G401 (cell line): ENCODE measurements at regions not wholly inside any gene's neighbourhood (a gene's known extent, or its start where the extent isn't known, plus 50 kb on each side); places are given as distances from the start of the nearest gene placed in this dataset.
"Not testable (repeated sequence)": the region's sequence is repeated elsewhere in the genome, so short reads cannot be mapped to it uniquely, and the experiment has no call there.

Experiments used
- DNase-seq: peaks from one replicate; pipeline ENCODE4 v3.0.0-alpha.2; 2015; ENCODE audit warnings: low spot score
- in situ Hi-C: cut with HindIII; loops from 2 replicates; pipeline ENCODE4 v1.10.0; 2016; ENCODE audit warnings: low sequenced_read_pairs, mixed read lengths

DNA sequence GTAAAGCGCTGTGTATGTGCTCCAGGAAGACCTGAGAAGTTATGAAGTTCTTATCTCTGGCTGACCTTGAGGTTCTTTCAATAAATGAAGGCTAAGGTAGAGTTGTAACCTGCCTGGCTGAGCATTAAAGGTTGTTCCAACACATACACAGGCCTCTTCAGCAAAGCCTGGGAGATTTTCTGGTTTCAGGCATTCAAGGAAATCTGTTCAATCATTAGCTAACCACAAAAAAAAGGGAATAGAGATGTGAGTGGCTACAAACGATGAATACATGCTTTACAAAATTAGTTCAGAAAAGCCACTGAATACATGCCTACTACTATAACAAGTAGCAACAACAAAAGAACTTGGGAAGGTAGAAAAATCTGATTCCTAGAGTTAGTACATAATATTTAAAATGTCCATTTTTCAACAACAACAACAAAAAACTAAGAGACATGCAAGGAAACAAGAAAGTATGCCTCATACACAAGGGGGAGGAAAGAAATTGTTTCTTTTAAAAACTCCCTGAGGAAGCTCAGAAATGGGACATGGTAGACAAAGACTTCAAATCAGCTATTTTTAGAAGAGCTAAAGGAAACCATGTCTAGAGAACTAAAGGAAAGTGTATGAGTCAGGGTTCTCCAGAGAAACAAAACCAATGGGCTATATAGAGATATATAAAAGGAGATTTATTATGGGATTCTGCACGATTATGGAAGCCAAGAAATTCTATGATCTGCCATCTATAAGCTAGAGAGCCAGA lies 191.5 kb upstream of the IPO5 start:
- in situ Hi-C loops = no loop called here
- DNase-seq = no peak

DNA sequence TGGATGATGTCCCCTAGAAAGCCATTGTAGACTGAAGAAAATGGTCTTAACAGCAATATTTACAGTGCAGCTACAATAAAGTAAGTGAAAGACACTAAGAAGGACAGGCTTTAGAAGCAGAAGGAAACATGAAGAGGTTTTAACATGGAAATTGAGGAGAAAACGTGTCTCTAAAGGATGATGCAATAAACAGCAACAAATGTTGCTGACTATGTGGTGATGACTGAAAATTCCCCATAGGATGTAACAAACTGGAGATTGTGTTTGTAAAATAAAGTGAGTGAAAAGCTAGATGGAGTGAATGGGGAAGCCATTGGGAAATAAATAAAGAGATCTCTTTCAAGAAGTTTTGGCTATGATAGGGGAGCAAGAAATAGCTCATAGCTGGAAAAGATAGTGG lies 186.7 kb upstream of the IPO5 start:
- in situ Hi-C loops = no loop called here
- no peak for DNase-seq

DNA sequence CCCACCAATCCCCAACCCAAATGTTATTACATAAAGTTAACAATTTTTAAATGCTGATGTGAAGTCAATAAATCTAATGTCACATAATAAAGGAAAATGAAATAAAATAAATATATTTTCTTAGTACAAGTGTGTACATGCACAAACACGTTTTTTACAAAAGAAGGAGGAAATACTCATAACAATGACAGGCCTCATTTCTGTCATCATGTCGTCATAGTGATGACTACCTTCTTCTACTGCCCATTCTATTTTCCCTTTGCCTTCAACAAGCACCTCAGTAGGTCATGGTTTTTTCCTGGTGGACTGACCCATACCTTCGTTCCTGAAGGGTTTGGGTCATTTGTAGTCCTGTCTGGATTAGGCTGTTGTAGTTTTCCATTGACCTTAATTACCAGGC lies 185.3 kb upstream of the IPO5 start:
- DNase-seq = no peak
- in situ Hi-C loops = no loop called here

DNA sequence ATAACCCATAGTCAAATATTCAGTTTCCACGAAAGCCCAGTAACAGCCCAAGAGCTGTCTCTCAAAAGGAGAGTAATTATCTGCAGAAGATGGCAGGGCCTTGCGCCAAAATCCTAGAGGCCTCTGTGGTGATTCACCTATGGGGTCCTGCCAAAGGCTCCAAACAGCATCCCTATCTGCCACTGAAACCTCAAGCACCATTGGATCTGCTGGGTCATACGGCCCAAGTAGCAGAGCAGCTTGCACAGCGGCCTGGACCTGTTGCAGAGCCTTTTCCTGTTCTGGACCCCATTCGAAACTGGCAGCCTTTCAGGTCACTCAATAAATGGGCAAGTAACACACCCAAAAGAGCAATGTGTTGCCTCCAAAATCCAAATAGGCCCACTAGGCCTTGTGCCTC lies 183.2 kb upstream of the IPO5 start:
- DNase-seq, in situ Hi-C loops: not testable (repeated sequence)

DNA sequence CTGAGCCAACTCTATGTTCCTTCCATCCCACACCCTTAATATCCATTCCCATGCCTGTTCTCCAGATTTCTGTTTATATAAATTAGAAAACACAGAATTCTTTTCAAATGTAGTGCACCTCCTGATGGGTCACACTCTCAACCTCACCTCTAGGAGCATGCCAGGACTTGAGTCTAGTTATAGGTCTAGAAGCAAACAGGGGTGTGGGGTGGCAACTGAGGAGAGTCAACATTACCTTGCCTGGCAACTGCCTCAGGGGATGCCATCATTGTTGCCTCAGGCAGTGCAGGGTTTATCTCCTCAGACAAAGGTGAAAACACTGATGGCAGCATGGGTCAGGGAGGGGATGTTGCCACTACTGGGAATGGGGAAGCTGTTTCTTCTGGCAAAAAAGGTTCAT lies 181.0 kb upstream of the IPO5 start:
- DNase-seq, in situ Hi-C loops: not testable (repeated sequence)

DNA sequence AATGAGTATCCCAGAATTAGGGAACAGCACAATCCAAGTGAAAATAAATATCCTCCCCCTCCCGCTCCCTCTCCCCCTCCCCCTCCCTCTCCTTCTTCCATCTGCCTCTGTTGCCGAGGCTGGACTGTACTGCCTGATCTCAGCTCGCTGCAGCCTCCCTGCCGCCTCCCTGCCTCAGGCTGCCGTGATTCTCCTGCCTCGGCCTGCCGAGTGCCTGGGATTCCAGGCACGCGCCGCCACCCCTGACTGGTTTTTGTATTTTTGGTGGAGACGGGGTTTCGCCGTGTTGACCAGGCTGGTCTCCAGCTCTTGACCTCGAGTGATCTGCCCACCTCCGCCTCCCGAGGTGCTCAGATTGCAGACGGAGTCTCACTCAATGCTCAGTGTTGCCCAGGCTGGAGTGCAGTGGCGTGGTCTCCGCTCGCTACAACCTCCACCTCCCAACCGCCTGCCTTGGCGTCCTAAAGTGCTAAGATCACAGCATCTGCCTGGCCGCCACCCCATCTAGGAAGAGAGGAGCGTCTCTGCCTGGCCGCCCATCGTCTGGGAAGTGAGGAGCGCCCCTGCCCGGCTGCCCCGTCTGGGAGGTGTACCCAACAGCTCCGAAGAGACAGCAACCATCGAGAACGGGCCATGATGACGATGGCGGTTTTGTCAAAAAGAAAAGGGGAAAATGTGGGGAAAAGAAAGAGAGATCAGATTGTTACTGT lies 178.9 kb upstream of the IPO5 start:
- DNase-seq, in situ Hi-C loops: not testable (repeated sequence)

DNA sequence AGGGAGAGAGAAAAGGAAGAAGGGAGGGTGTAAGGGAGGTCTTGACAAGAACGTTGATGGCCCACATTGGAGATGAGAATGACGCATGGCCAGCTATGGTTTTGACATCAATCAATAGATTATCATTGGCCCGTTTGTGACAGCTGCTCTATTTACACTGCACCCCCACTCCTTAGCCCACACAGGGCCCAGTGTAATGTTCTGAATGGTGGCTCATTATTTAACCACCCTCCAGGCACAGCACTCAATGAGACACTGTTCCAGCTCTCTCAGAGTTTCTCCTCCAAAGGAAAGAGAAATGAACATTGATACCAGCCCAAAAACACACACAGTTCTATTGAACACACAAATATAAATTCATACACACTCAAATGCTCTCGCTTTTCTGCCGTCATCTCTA lies 173.0 kb upstream of the IPO5 start:
- in situ Hi-C loops = no loop called here
- DNase-seq = no peak

DNA sequence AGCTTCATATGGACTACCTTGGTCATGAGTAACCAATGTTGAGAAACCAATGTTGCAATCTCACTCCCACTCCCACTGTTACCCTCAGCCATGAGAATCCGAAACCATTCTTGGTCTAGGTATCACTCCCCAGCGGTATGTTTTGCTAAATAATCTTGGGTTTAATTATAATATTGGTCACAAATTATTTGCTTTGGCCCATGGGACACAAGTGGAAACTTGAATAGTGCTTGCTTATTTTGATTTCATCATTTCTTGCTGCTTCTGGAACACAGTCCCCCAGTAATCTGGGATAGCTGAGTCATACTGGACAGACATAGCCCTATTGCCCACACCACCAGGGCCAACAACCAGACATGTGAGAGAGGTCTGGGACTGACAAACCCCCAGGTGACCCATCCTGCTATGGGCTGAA lies 171.6 kb upstream of the IPO5 start:
- in situ Hi-C loops = no loop called here
- no peak for DNase-seq

DNA sequence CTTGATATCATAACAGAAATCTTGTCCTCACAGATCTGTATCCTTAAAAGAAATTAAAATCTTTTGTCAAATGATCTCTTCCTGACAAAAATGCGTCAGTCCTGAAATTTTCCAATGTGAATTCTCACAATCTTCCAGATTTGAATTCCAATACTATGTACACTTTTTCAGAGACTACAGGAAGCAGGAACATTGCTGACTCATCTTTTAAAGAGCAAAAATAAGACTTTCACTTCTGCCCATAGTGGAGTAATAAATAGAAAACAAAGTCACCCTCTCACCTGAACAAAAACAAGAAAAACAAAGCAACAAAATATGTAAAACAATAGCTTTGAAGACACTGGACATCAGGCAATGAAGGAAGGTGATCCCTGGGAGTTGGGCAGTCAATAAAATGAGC lies 167.0 kb upstream of the IPO5 start:
- in situ Hi-C loops = no loop called here
- no peak for DNase-seq

DNA sequence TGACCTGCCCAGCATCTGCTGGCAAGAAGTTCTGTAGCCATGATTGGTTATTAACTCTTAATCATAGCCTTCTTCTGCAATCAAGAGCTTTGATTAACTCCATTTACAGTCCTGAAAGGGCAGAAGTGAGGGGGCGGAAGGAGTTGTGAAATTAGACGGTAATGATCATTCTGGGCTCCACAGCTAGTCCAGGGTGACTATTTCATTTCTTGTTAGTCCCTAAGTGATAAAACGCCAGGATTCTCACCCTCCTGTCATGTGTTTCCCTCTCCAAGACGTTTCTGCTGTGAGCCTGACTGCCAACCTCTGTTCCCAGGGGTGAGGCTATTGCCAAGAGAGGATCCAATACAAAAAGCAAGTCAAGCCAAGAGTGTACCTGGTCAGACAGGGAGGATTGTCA lies 155.9 kb upstream of the IPO5 start:
- in situ Hi-C loops = no loop called here

DNA sequence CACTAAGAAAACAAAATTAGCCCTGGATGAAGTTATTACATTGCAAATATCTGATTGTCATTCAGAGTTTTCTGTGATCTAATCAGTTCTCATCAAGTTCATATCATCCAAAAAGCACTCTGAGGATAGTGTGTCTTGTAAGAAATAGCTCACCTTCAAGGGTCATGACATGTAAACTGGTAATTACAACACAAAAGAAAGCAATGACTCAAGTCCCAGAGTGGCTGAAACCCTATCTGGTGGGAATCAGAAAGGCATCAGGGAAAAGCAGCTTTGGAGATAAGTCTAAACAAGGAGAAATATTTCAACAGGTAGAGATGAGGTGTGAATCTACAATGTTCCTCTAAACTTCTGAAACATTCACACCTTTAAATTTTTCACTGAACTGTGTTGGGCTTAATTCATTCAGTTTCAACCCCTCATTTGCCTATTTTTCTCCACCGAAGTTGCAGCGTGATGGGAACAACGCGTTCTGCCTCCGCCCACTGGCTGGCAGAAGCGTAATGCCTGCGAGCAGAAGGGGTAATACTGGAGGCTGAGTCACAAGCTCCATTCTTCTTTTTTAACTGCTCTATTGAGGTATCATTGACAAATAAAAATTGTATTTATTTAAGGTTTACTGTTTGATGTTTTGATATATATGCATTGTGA lies 155.2 kb upstream of the IPO5 start:
- no peak for DNase-seq
- in situ Hi-C loops = no loop called here

More for the DNA sequence above, 155.9 kb upstream of the IPO5 start:
- no peak for DNase-seq

DNA sequence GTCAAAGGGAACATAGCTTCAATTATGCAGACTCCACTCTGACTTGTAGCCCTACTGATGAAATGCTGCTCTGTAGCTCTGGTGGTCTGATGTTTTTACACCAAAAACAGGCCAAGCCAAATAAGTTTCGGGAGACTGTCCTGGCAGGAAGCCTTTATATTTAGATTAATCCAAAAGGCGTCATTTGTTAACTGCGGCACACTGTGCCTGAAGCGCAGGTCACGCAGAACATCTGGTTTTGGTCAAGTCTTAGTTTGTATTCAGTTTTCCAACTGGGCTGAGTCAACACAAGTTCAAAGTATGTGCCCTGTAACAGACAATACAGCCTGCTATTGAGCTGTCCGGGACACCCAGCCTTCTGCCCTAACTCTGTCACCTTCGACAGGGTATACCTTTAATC lies 154.6 kb upstream of the IPO5 start:
- DNase-seq = no peak
- in situ Hi-C loops = no loop called here

DNA sequence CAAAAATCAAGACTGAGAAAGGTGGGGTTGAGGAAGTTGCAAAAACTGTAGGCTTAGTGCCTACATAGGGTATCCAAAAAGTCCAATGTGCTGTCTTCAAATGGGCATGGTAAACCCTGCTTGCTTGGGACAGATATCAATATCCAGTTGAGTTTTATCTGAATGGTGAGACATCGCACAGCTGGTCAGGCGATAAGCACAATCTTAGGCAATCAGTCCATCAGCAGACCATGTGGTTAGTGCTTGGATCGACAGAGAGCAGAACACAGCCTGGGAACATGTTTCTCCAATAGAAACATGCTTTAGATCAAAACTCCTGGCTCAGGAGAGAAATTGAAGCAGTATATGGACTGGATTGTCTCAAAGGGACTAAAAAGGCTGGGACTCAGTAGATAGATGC lies 151.3 kb upstream of the IPO5 start:
- in situ Hi-C loops = no loop called here
- no peak for DNase-seq

DNA sequence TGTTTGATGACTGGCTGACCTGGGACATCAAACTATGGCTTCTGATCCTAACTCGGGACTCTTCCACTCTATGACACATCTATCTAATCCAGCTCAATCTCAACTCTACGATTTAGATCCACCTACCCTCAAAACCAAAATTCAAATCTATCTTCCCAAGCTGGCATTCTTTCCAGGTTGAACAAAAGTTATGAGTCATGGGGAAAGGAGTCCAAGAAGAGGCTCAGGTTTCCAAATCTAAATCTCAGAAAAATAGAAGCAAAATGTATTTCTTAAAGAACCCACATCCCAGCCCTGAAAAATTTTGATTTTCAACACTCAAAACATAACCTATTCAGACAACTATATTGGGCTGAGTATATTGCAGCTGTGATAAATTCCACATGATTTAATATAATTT lies 143.9 kb upstream of the IPO5 start:
- in situ Hi-C loops = no loop called here
- DNase-seq = no peak

DNA sequence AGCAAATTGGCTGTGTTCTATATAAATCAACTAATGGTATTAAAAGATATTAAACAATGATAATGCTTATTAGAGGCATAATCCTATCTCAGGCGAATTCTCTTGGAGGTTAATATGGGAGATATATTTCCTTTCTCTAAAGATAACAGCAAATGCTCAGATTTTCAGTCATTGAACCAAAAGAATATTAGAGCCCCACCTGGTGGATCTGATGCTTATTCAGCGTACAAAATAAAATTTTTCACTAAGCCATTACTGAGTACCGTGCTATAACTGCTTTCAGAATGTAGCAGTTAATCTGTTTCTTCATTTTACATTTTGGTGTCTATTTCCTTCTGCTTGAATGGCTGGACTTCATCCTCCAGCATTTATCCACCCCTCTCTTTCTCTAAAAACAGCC lies 143.3 kb upstream of the IPO5 start:
- in situ Hi-C loops = no loop called here
- peak; percentile 24 for DNase-seq

DNA sequence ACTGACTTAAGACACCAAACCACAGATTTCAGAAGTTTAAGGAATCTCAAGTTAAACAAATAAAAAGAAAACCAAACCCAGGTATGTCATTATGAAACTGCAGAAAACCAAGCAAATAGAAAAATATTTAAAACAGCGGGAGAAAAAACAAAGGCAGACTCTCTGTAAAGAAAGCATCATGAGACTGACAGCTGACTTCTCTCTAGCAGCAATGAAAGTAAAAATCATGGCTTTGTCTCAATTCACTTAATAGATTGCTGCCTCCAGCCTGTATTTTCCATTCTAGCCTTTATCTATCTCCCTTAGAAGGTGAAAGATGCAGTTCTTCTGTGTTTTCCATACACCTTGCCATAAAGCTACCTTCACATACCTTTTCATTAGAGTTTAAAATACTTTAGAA lies 131.1 kb upstream of the IPO5 start:
- in situ Hi-C loops = no loop called here
- DNase-seq = no peak

DNA sequence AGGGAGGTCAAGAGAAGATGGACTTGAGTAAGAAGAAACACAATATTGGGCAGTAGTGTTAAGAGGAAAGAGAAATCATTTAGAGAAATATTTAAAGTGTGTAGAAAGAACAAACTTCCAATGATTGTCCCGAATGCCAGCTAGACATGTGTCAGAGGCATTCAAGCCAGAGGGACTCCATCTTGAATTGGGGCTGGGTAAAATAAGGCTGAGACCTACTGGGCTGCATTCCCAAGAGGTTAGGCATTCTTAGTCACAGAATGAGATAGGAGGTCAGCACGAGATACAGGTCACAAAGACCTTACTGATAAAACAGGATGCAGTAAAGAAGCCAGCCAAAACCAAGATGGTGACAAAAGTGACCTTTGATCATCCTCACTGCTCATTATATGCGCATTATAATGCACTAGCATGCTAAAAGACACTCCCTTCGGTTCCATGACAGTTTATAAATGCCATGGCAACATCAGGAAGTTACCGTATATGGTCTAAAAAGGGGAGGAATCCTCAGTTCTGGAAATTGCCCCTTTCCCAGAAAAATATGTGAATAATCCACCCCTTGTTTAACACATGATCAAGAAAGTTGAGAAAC lies 127.0 kb upstream of the IPO5 start:
- no peak for DNase-seq
- in situ Hi-C loops = no loop called here

DNA sequence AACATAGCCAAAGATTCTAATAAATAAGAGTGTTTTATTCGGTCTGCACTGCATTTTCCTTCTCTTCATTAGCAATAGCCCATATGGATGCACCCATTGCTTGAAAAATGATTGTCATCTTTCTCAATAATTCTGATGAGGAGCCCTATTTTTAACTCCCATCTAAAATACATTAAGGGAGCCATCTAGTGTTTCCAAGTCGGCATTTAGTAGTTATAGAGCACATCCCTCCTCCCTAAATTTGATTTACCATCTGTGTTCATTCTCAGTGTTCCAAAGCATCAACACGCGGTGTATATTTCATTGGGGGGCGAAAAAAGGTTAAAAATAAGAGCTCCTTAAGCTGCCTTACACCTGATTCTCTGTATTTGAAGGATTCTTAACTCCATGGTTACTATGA lies 119.2 kb upstream of the IPO5 start:
- in situ Hi-C loops = no loop called here
- no peak for DNase-seq

DNA sequence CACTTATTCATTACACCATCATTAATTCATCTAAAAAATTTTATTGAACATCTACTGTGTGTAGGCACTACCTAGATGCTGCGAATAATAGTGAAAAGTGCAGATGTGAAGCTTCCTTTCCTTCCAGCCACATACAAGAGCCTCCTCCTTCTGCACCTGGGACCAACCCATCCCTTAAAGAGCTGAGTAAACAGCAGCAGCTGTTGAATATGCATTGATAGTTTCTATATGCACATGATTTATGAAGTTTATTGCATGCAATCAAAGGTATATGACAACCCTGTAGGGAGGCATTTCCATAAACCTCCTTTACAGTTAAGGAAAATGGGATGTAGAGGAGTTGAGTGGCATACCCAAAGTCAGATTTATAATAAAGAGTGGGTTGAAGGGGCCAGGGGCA lies 110.3 kb upstream of the IPO5 start:
- in situ Hi-C loops = no loop called here
- DNase-seq = no peak

DNA sequence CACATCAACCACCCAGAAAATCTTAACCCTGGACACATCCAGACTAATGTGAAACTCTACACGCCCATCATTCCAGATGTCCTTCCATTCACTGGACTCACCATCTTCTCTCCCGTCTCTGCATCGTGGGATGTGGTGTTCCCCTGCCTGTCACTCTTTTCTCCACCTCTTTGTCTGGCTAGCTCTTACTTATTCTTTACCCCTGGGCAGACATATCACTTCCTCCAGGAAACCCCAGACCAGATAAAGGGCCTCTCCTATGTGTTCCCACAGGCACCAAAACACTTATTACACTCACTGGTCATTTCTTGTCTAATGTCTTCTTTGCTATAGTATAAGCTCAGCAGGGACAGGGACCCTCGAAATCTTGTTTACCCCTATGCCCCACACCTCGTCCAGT lies 109.3 kb upstream of the IPO5 start:
- in situ Hi-C loops = no loop called here
- DNase-seq = no peak
